Endothelial cell (in vitro differentiated cells): ENCODE measurements at regions not wholly inside any gene's neighbourhood (a gene's known extent, or its start where the extent isn't known, plus 50 kb on each side); places are given as distances from the start of the nearest gene placed in this dataset.

Experiments
- DNase-seq: peaks from one replicate; pipeline ENCODE4 v3.0.0; 2021; ENCODE audit warnings: low spot score
- H3K27ac Mint-ChIP-seq: one replicate; pipeline ENCODE4 v1.8.0; 2021; ENCODE audit warnings: mixed read lengths, inconsistent platforms; ENCODE audit not compliant: unreplicated experiment
- H3K27me3 Mint-ChIP-seq: one replicate; pipeline ENCODE4 v1.8.0; 2021; ENCODE audit warnings: mild to moderate bottlenecking, moderate library complexity, mixed read lengths, inconsistent platforms; ENCODE audit not compliant: unreplicated experiment
- H3K36me3 Mint-ChIP-seq: one replicate; pipeline ENCODE4 v1.8.0; 2021; ENCODE audit warnings: mild to moderate bottlenecking, low read depth, mixed read lengths, inconsistent platforms; ENCODE audit not compliant: unreplicated experiment
- H3K4me1 Mint-ChIP-seq: one replicate; pipeline ENCODE4 v1.8.0; 2021; ENCODE audit warnings: mild to moderate bottlenecking, mixed read lengths, inconsistent platforms; ENCODE audit not compliant: unreplicated experiment
- H3K4me3 Mint-ChIP-seq: one replicate; pipeline ENCODE4 v1.8.0; 2021; ENCODE audit warnings: mild to moderate bottlenecking, mixed read lengths, inconsistent platforms; ENCODE audit not compliant: unreplicated experiment
- H3K9me3 Mint-ChIP-seq: one replicate; pipeline ENCODE4 v1.8.0; 2021; ENCODE audit warnings: mixed read lengths, inconsistent platforms; ENCODE audit not compliant: unreplicated experiment
- TF ChIP-seq, protein P1 (sequence below): fragments of 200-600 bp; sonication (generic); IDR thresholded peaks from one replicate; pipeline ENCODE4 v1.5.0; 2021; ENCODE audit warnings: antibody characterized with exemption; ENCODE audit not compliant: unreplicated experiment

DNA sequence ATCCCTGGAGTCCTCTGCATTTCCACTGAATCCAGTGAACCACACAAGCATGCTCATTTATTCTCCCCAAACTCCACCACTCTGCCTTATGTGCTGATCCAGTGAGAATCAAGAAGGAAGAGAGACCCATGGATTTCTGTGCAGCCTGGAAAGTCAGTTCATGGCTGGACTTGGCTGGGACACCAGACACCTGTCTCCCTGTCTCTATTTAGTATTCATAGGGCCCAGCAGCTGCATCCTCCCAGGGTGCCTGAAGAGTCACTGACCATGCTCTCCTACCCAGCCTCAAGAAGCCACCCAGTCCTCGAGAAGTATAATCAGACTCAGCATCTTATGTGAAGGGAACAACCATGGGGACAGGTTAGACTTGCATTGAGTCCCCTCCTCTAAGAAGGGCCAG, 83.2 kb downstream of the ZNF280B start:
- H3K4me3 Mint-ChIP-seq = no peak overlapping the region
- H3K27ac Mint-ChIP-seq = no peak overlapping the region

DNA sequence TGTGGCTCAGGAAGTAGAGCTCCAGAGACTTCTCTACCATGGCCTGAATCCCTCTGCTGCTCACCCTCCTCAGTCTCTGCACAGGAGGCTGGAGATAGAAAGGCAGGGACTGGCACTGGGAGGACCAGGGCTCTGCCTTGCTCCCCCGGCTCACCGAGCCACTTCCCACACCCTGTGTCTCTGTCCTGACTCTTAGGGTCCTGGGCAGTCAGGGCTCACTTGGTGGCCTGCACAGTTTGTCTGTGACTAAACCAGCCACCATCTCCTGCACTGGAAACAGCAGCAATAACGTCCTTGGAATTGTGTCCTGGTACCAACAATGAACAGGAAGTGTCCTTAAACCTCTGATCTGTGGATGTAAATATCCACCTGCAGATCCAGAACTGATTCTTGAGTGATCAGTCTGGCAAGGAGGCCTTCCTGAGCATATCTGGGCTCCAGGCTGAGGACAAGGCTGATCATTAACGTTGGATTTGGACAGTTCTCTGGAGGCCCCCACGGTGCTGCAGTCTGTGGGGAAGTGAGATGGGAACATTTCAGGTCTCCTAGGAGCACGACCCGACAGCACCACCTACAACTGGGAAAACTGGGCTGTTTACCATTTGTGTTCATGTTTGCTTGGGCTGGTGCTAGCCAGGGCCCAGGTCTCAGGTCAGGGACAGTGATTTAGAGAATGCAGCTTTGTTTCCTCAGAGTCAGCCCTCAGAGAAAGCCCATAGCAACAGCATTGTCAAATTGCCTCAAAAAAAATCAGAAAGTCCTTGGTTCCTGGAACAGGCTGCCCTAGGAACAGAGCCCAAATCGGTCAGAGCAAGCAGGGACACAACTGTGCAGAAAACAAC, 82.5 kb downstream of the ZNF280B start:
- Mint-ChIP-seq H3K36me3 (no peaks in the 10 kb centered on the region), H3K4me3 (no peak overlapping the region), H3K4me1 (peaks cover 19% of the 10 kb centered on the region), H3K27me3 (peaks cover 4% of the 10 kb centered on the region), H3K27ac (no peak overlapping the region), H3K9me3 (no peaks in the 10 kb centered on the region)
- TF ChIP-seq, protein P1, sequence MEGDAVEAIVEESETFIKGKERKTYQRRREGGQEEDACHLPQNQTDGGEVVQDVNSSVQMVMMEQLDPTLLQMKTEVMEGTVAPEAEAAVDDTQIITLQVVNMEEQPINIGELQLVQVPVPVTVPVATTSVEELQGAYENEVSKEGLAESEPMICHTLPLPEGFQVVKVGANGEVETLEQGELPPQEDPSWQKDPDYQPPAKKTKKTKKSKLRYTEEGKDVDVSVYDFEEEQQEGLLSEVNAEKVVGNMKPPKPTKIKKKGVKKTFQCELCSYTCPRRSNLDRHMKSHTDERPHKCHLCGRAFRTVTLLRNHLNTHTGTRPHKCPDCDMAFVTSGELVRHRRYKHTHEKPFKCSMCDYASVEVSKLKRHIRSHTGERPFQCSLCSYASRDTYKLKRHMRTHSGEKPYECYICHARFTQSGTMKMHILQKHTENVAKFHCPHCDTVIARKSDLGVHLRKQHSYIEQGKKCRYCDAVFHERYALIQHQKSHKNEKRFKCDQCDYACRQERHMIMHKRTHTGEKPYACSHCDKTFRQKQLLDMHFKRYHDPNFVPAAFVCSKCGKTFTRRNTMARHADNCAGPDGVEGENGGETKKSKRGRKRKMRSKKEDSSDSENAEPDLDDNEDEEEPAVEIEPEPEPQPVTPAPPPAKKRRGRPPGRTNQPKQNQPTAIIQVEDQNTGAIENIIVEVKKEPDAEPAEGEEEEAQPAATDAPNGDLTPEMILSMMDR = no peak
- DNase-seq = no peak

More for the DNA sequence above, 83.2 kb downstream of the ZNF280B start:
- Mint-ChIP-seq H3K27me3 (peaks cover 4% of the 10 kb centered on the region), H3K4me1 (peaks cover 18% of the 10 kb centered on the region), H3K9me3 (no peaks in the 10 kb centered on the region), H3K36me3 (no peaks in the 10 kb centered on the region)
- TF ChIP-seq, protein P1 = no peak
- no peak for DNase-seq

DNA sequence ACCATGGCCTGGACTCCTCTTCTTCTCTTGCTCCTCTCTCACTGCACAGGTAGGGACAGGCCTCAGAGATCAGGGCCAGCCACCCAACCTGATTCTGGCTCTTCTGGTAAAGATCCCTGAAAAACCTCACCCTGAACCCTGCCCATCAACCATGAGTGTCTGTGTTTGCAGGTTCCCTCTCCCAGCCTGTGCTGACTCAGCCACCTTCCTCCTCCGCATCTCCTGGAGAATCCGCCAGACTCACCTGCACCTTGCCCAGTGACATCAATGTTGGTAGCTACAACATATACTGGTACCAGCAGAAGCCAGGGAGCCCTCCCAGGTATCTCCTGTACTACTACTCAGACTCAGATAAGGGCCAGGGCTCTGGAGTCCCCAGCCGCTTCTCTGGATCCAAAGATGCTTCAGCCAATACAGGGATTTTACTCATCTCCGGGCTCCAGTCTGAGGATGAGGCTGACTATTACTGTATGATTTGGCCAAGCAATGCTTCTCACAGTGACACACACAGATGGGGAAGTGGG, 80.9 kb downstream of the ZNF280B start:
- Mint-ChIP-seq H3K9me3 (no peaks in the 10 kb centered on the region), H3K4me1 (peaks cover 23% of the 10 kb centered on the region), H3K27ac (no peak overlapping the region), H3K27me3 (peaks cover 4% of the 10 kb centered on the region), H3K36me3 (no peaks in the 10 kb centered on the region), H3K4me3 (no peak overlapping the region)
- TF ChIP-seq, protein P1 = no peak
- no peak for DNase-seq

DNA sequence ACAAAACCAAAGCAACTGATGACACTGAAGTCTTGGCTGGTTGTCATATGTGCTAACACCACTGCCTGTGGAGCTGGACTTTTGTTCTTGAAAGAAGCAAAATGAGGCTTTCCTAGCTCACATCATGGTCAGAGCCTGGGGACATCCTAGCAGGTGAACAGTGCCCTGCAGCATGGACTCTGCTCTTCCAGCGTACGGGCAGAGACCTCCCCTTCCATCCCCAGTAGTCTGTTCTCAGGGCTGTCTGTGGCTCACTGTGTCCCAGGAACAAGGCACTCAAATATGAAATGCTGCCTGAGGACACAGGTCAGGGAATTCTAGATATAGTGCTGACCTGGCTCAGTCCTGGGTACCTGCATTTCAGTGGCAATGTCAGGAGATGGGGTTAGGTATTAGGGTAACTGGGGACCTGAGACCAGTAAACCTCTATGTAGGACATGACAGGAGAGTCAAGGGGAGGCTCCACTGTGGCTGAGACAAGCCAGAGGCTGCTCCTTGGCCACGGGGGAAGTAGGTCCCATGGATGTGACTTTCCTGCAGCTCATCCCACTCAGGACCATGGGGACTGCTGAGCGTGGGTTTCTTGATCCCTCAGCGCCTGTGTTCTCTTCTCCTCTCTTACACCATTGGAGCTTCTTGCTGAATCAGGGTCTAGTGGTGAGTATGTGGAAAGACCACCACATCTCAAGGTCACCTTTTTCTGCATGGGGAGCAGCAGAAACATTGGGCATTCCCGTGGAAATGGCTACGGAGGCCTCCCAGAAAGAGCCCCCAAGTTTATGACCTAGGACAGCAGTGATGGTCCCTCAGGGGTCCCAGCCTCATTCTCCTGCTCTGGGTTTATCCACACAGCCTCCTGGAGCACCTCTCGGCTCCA, 80.1 kb downstream of the ZNF280B start:
- no peak for DNase-seq
- peaks cover 23% of the 10 kb centered on the region for H3K4me1 Mint-ChIP-seq
- H3K27ac Mint-ChIP-seq = no peak overlapping the region
- H3K4me3 Mint-ChIP-seq = no peak overlapping the region
- peaks cover 2% of the 10 kb centered on the region for H3K27me3 Mint-ChIP-seq
- TF ChIP-seq, protein P1 = no peak
- H3K36me3 Mint-ChIP-seq = no peaks in the 10 kb centered on the region
- no peaks in the 10 kb centered on the region for H3K9me3 Mint-ChIP-seq
